A549 (cell line): ENCODE measurements at regions not wholly inside any gene's neighbourhood (a gene's known extent, or its start where the extent isn't known, plus 50 kb on each side); places are given as distances from the start of the nearest gene placed in this dataset.

Source experiments
- ATAC-seq, 2 experiments: fragments of 200-7000 bp in 1 of 2; fragments of >200 bp in 1 of 2; cut with Nextera tagmentation in 1 of 2; cut with Tn5 transposase in 1 of 2; 3 replicates each; pipeline versions ENCODE4 v1.8.0 to v1.9.1; 2018 to 2020; ENCODE audit warnings: mild to moderate bottlenecking in 1 of 2, moderate library complexity in 1 of 2
- CTCF ChIA-PET: fragments of 300-600 bp; sonication (Branson Sonifier 250); formaldehyde crosslinking; extraction: SDS; loops from one replicate; lab custom pipeline; 2021; ENCODE audit warnings: antibody characterized with exemption, inconsistent platforms; lab: Yijun Ruan, JAX
- POLR2A ChIA-PET: fragments of 350-600 bp; formaldehyde crosslinking; extraction: SDS; loops from one replicate; lab custom pipeline; 2021; ENCODE audit warnings: antibody characterized with exemption, inconsistent platforms; lab: Yijun Ruan, JAX
- DNase-seq, 2 experiments: peaks; one replicate each; pipeline versions ENCODE4 v3.0.0 to v3.0.0-alpha.2; 2011 to 2016; ENCODE audit warnings: low read depth in 1 of 2, low spot score in 1 of 2
- FAIRE-seq: peaks from 2 replicates; lab custom pipeline; 2011; peaks lifted over from hg19 to GRCh38; lab: Jason Lieb, UNC
- H3K27ac ChIP-seq, 2 experiments: fragments of >200 bp; sonication (Bioruptor Twin); formaldehyde crosslinking; 3 replicates each; pipeline ENCODE4 v1.5.1; 2016 to 2017
- H3K4me1 ChIP-seq: fragments of >200 bp; sonication (Bioruptor Twin); formaldehyde crosslinking; 3 replicates; pipeline ENCODE4 v1.6.1; 2016
- H3K4me2 ChIP-seq: fragments of >200 bp; sonication (Bioruptor Twin); formaldehyde crosslinking; 3 replicates; pipeline ENCODE4 v1.6.1; 2016
- H3K4me3 ChIP-seq: fragments of >200 bp; sonication (Bioruptor Twin); formaldehyde crosslinking; 3 replicates; pipeline ENCODE4 v1.5.1; 2016
- H3K9me3 ChIP-seq: fragments of >200 bp; sonication (Bioruptor Twin); formaldehyde crosslinking; 3 replicates; pipeline ENCODE4 v1.6.1; 2016
- BCL3 ChIP-seq: fragments of >200 bp; sonication (Bioruptor Twin); formaldehyde crosslinking; IDR thresholded peaks from 3 replicates; pipeline ENCODE4 v1.6.1; 2016
- CHD2 ChIP-seq: fragments of 150-350 bp; IDR thresholded peaks from 2 replicates; pipeline ENCODE4 v1.6.1; 2014; ENCODE audit warnings: low read length; ENCODE audit not compliant: partially characterized antibody
- CHD4 ChIP-seq: fragments of 200-600 bp; sonication (generic); IDR thresholded peaks from 2 replicates; pipeline ENCODE4 v1.6.1; 2016; ENCODE audit warnings: antibody characterized with exemption, mild to moderate bottlenecking, borderline replicate concordance
- EHMT2 ChIP-seq: fragments of 200-600 bp; sonication (generic); IDR thresholded peaks from 2 replicates; pipeline ENCODE4 v1.6.1; 2016; ENCODE audit warnings: antibody characterized with exemption, low read depth, mild to moderate bottlenecking, moderate library complexity
- ELK1 ChIP-seq: fragments of 150-350 bp; IDR thresholded peaks from 2 replicates; pipeline ENCODE4 v1.6.1; 2014; ENCODE audit warnings: low read depth, mild to moderate bottlenecking, low read length
- EP300 ChIP-seq, 2 experiments: fragments of >200 bp; sonication (Bioruptor Twin); formaldehyde crosslinking; IDR thresholded peaks; 2 replicates in 1 of 2; 3 replicates in 1 of 2; pipeline ENCODE4 v1.6.1; 2016 to 2017
- FOSB ChIP-seq: fragments of 250-450 bp; sonication (Bioruptor Pico); IDR thresholded peaks from 2 replicates; pipeline ENCODE4 v1.5.0; 2020; ENCODE audit warnings: mild to moderate bottlenecking, moderate library complexity
- FOSL2 ChIP-seq, 2 experiments: fragments of 450-650 bp in 1 of 2; fragments of >200 bp in 1 of 2; sonication (Bioruptor Twin) in 1 of 2; formaldehyde crosslinking; IDR thresholded peaks; 2 replicates each; pipeline versions ENCODE4 v1.5.0 to v1.6.1; 2016 to 2020; ENCODE audit warnings: mild to moderate bottlenecking in 1 of 2, moderate library complexity in 1 of 2
- HDAC2 ChIP-seq: fragments of 200-600 bp; sonication (generic); IDR thresholded peaks from 2 replicates; pipeline ENCODE4 v1.6.1; 2016
- HEYL ChIP-seq: fragments of 250-450 bp; sonication (Bioruptor Pico); IDR thresholded peaks from 2 replicates; pipeline ENCODE4 v1.8.0; 2021; ENCODE audit warnings: mild to moderate bottlenecking, moderate library complexity
- HMGXB4 ChIP-seq: fragments of 250-450 bp; sonication (Bioruptor Pico); IDR thresholded peaks from 2 replicates; pipeline ENCODE4 v1.5.0; 2021; ENCODE audit warnings: mild to moderate bottlenecking, moderate library complexity, borderline replicate concordance
- KDM5A ChIP-seq: fragments of 200-600 bp; sonication (generic); IDR thresholded peaks from 2 replicates; pipeline ENCODE4 v1.6.1; 2016; ENCODE audit warnings: antibody characterized with exemption, mild to moderate bottlenecking
- NPAS2 ChIP-seq: fragments of 250-450 bp; sonication (Bioruptor Pico); IDR thresholded peaks from 2 replicates; pipeline ENCODE4 v1.8.0; 2022; ENCODE audit warnings: mild to moderate bottlenecking, moderate library complexity, borderline replicate concordance
- PHF8 ChIP-seq: fragments of 200-600 bp; sonication (generic); IDR thresholded peaks from 2 replicates; pipeline ENCODE4 v1.6.1; 2016; ENCODE audit warnings: low read depth, mild to moderate bottlenecking, antibody characterized with exemption, moderate library complexity, borderline replicate concordance
- POLR2A ChIP-seq: IDR thresholded peaks from 2 replicates; pipeline ENCODE4 v1.6.1; 2012; ENCODE audit warnings: mild to moderate bottlenecking, low read length
- REST ChIP-seq: fragments of 200-600 bp; sonication (generic); IDR thresholded peaks from 2 replicates; pipeline ENCODE4 v1.6.1; 2016; ENCODE audit warnings: antibody characterized with exemption, mild to moderate bottlenecking, moderate library complexity
- RNF2 ChIP-seq: fragments of 200-600 bp; sonication (generic); IDR thresholded peaks from 2 replicates; pipeline ENCODE4 v1.6.1; 2016; ENCODE audit warnings: low read depth, mild to moderate bottlenecking, antibody characterized with exemption, moderate library complexity, borderline replicate concordance
- SMC3 ChIP-seq: fragments of >200 bp; sonication (Bioruptor Twin); formaldehyde crosslinking; IDR thresholded peaks from 3 replicates; pipeline ENCODE4 v1.6.1; 2018; ENCODE audit warnings: inconsistent platforms
- TFCP2L1 ChIP-seq: fragments of 250-450 bp; sonication (Bioruptor Pico); IDR thresholded peaks from 2 replicates; pipeline ENCODE4 v1.5.0; 2021; ENCODE audit warnings: mild to moderate bottlenecking
- ZNF302 ChIP-seq: fragments of 250-450 bp; sonication (Bioruptor Pico); IDR thresholded peaks from 2 replicates; pipeline ENCODE4 v1.9.0; 2021; ENCODE audit warnings: inconsistent platforms, mild to moderate bottlenecking, moderate library complexity
- WGBS: methylation state at CpG from one replicate; pipeline ENCODE4 v1.1.6; 2017; ENCODE audit errors: missing lambda C conversion rate; 5-methylcytosine and 5-hydroxymethylcytosine counted together

- WGBS: 90% methylated on average over 4 of the region's 4 CpGs
- TF ChIP-seq SMC3 (no peak), REST (no peak), NPAS2 (no peak), BCL3 (no peak), RNF2 (no peak), POLR2A (no peak), HMGXB4 (CRISPR knock-in tag) (no peak)
Observed at GRCh38 chr5:38772471-38772870, 73.3 kb upstream of the OSMR start.

GRCh38 chr5:38775218-38775840 is 70.5 kb upstream of the OSMR start:
- TF ChIP-seq CHD2 (no peak), PHF8 (no peak), ELK1 (no peak), CHD4 (no peak), TFCP2L1 (CRISPR knock-in tag) (no peak), SMC3 (no peak), FOSL2 (IDR thresholded peaks at IDR 0.05) (no peak), FOSL2 (CRISPR knock-in tag; IDR thresholded peaks at IDR 0.05) (no peak), EHMT2 (no peak), FOSB (no peak), HDAC2 (no peak), REST (no peak), KDM5A (no peak), ZNF302 (no peak), HEYL (CRISPR knock-in tag) (no peak), EP300 (IDR thresholded peaks at IDR 0.05) (no peak)
- CTCF ChIA-PET: interaction anchor here (1.1 to 2.3 kb wide), 4 partner anchors 12 to 355 kb away, joined by 3 to 5 read pairs (median 4); no protein-coding TSS in a partner anchor
- H3K4me3 ChIP-seq: no peak overlapping the region
- POLR2A ChIA-PET: no interaction called here
- 21% methylated on average over 5 of the region's 5 CpGs for WGBS
- DNase-seq (no peak), FAIRE-seq (no peak), ATAC-seq (no peak)
- no peak overlapping the region for H3K4me2 ChIP-seq
- H3K9me3 ChIP-seq: peaks cover 4% of the 10 kb centered on the region; the same call in 1 of the 3 replicates
- H3K27ac ChIP-seq: no peak overlapping the region
- H3K4me1 ChIP-seq: no peaks in the 10 kb centered on the region

More at GRCh38 chr5:38772471-38772870, 73.3 kb upstream of the OSMR start:
- DNase-seq (no peak), FAIRE-seq (no peak), ATAC-seq (no peak)
- no peaks in the 10 kb centered on the region for H3K4me1 ChIP-seq
- H3K9me3 ChIP-seq: peaks cover 9% of the 10 kb centered on the region
- ChIA-PET POLR2A (no interaction called here), CTCF (no interaction called here)
- H3K27ac ChIP-seq: no peak overlapping the region
- no peak overlapping the region for H3K4me2 ChIP-seq
- H3K4me3 ChIP-seq: no peak overlapping the region
